OCI-LY3 (cell line): ENCODE measurements at regions not wholly inside any gene's neighbourhood (a gene's known extent, or its start where the extent isn't known, plus 50 kb on each side); places are given as distances from the start of the nearest gene placed in this dataset.

ENCODE experiments used
- EZH2phosphoT487 ChIP-seq: fragments of 200-600 bp; shearing (Covaris generic); IDR thresholded peaks from 2 replicates; pipeline ENCODE4 v1.6.1; 2018; ENCODE audit warnings: antibody characterized with exemption, mixed run types, low read depth
- TF ChIP-seq, protein P1 (sequence below): fragments of 200-600, 300-600 bp; sonication (generic); IDR thresholded peaks from 2 replicates; pipeline ENCODE4 v1.5.1; 2014; ENCODE audit warnings: antibody characterized with exemption, low read length, low read depth

GRCh38 chr5:122516432-122516743, 204.4 kb downstream of the SNCAIP start:
- TF ChIP-seq, protein P1, sequence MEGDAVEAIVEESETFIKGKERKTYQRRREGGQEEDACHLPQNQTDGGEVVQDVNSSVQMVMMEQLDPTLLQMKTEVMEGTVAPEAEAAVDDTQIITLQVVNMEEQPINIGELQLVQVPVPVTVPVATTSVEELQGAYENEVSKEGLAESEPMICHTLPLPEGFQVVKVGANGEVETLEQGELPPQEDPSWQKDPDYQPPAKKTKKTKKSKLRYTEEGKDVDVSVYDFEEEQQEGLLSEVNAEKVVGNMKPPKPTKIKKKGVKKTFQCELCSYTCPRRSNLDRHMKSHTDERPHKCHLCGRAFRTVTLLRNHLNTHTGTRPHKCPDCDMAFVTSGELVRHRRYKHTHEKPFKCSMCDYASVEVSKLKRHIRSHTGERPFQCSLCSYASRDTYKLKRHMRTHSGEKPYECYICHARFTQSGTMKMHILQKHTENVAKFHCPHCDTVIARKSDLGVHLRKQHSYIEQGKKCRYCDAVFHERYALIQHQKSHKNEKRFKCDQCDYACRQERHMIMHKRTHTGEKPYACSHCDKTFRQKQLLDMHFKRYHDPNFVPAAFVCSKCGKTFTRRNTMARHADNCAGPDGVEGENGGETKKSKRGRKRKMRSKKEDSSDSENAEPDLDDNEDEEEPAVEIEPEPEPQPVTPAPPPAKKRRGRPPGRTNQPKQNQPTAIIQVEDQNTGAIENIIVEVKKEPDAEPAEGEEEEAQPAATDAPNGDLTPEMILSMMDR, result no peak
- no peak for TF ChIP-seq EZH2phosphoT487
